ENCODE measurements at regions not wholly inside any gene's neighbourhood (a gene's known extent, or its start where the extent isn't known, plus 50 kb on each side); places are given as distances from the start of the nearest gene placed in this dataset.
"Not testable (repeated sequence)": the region's sequence is repeated elsewhere in the genome, so short reads cannot be mapped to it uniquely, and the experiment has no call there.

DNA sequence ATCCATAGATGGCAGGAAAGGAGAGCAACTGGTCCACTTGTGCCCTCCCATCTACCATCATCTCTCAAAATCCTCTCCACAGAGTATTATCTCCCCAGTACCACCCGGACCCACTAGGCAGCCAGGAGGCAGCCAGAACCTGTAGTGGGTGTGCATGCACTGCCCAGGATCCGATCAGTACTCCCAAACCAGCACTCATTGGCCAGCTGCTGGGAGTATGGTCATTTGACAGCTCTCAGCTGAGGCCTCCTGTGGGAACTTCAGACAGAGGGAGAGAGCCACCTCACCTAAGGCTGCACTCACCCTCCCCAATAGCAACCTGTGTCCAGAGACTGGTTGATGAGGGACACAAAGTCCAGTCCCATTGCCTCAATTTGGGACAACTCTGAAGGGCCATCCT lies 286.0 kb downstream of the TRIM36 start:
- H3K4me1 ChIP-seq = no peaks in the 10 kb centered on the region
- no peaks in the 10 kb centered on the region for H3K36me3 ChIP-seq
- H3K4me3 ChIP-seq (ENCODE audit: low read depth, low read length) = no peak overlapping the region
- DNase-seq = no peak
- TF ChIP-seq, protein P1, sequence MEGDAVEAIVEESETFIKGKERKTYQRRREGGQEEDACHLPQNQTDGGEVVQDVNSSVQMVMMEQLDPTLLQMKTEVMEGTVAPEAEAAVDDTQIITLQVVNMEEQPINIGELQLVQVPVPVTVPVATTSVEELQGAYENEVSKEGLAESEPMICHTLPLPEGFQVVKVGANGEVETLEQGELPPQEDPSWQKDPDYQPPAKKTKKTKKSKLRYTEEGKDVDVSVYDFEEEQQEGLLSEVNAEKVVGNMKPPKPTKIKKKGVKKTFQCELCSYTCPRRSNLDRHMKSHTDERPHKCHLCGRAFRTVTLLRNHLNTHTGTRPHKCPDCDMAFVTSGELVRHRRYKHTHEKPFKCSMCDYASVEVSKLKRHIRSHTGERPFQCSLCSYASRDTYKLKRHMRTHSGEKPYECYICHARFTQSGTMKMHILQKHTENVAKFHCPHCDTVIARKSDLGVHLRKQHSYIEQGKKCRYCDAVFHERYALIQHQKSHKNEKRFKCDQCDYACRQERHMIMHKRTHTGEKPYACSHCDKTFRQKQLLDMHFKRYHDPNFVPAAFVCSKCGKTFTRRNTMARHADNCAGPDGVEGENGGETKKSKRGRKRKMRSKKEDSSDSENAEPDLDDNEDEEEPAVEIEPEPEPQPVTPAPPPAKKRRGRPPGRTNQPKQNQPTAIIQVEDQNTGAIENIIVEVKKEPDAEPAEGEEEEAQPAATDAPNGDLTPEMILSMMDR (IDR thresholded peaks at IDR 0.05; ENCODE audit: low read depth, low read length) = no peak
- H3K27me3 ChIP-seq = no peaks in the 10 kb centered on the region
- H3K9me3 ChIP-seq = no peaks in the 10 kb centered on the region

DNA sequence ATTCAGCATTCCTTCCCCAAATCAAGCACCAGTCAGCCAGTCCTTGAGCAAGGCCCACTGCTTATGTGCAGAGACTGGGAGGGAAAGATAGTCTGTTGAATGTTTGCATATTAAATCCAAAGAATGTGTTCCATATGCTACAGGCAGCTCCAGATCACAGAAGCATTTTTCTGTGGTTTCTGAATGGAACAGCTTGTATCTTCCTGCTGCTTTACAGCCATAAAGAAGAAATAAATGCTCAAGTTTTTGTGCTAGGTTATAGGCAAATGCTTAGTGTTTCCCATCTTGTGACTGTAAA lies 310.3 kb downstream of the TRIM36 start:
- DNase-seq = no peak
- Histone ChIP-seq H3K36me3 (no peaks in the 10 kb centered on the region), H3K4me3 (ENCODE audit: low read depth, low read length) (no peak overlapping the region), H3K9me3 (no peaks in the 10 kb centered on the region), H3K4me1 (no peaks in the 10 kb centered on the region), H3K27me3 (no peaks in the 10 kb centered on the region)
- TF ChIP-seq, protein P1 (IDR thresholded peaks at IDR 0.05; ENCODE audit: low read depth, low read length) = no peak

- DNase-seq = no peak
- TF ChIP-seq, protein P1 (IDR thresholded peaks at IDR 0.05; ENCODE audit: low read depth, low read length) = no peak
- H3K36me3 ChIP-seq = no peaks in the 10 kb centered on the region
- no peak overlapping the region for H3K4me3 ChIP-seq (ENCODE audit: low read depth, low read length)
- H3K4me1 ChIP-seq = no peaks in the 10 kb centered on the region
- H3K27me3 ChIP-seq = no peaks in the 10 kb centered on the region
- no peaks in the 10 kb centered on the region for H3K9me3 ChIP-seq
Measured at GRCh38 chr5:114858665-114859437, 310.9 kb downstream of the TRIM36 start.

DNA sequence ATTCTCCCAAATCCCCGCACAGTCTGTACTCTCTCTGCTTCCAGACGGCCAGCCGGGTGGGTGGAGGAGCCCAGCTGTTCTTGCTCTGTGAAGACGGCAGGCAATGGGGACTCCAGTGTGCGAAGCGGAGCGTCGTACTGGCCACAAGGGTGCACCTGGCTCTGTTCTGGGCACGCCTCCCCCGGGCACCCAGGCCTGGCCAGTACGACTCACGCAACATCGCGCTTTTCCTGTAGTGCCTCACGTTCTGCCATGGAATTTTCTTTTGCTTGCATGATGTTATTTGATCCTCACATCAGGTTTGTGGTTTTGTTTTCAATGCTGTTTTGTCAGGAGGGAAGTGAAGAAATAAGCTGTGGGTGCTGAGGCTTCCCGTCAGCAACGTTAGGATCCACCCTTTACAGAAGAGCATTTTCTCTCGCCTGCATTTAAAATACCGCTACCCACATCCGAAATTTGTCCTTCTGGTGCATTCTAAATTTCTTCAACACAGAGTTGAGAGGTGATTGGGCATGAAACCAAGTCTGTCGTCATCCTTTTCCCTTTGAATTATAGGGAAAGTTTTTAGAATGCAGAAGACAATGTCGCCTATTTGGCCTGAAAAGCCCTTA lies 311.7 kb downstream of the TRIM36 start:
- H3K36me3 ChIP-seq = no peaks in the 10 kb centered on the region
- H3K4me1 ChIP-seq = no peaks in the 10 kb centered on the region
- no peak overlapping the region for H3K4me3 ChIP-seq (ENCODE audit: low read depth, low read length)
- H3K27me3 ChIP-seq = no peaks in the 10 kb centered on the region
- TF ChIP-seq, protein P1 (IDR thresholded peaks at IDR 0.05; ENCODE audit: low read depth, low read length) = no peak
- no peak for DNase-seq
- H3K9me3 ChIP-seq = no peaks in the 10 kb centered on the region

DNA sequence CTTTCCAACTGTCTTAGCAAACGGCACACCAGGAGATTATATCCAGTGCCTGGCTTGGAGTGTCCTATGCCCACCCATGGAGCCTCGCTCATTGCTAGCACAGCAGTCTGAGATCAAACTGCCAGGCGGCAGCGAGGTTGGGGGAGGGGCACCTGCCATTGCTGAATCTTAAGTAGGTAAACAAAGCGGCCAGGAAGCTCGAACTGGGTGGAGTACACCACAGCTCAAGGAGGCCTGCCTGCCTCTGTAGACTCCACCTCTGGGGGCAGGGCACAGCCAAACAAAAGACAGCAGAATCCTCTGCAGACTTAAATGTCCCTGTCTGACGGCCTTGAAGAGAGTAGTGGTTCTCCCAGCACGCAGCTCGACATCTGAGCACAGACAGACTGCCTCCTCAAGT lies 325.0 kb downstream of the TRIM36 start:
- not testable (repeated sequence) for H3K27me3 ChIP-seq; DNase-seq; H3K9me3 ChIP-seq; H3K4me1 ChIP-seq; H3K4me3 ChIP-seq (ENCODE audit: low read depth, low read length); H3K36me3 ChIP-seq

- no peaks in the 10 kb centered on the region for H3K36me3 ChIP-seq
- H3K27me3 ChIP-seq = no peaks in the 10 kb centered on the region
- H3K9me3 ChIP-seq = no peaks in the 10 kb centered on the region
- DNase-seq = no peak
- H3K4me3 ChIP-seq (ENCODE audit: low read depth, low read length) = no peak overlapping the region
- TF ChIP-seq, protein P1 (IDR thresholded peaks at IDR 0.05; ENCODE audit: low read depth, low read length) = no peak
- H3K4me1 ChIP-seq = no peaks in the 10 kb centered on the region
Measured at GRCh38 chr5:114839360-114839759, 330.3 kb downstream of the TRIM36 start.

Data from BE2C (cell line).